PC-9 (cell line): ENCODE measurements at regions not wholly inside any gene's neighbourhood (a gene's known extent, or its start where the extent isn't known, plus 50 kb on each side); places are given as distances from the start of the nearest gene placed in this dataset.

Experiments
- BruUV-seq: library from RNA; stranded (reverse); fragments of 400-500 nt; replicated peaks from 2 replicates; lab custom pipeline; 2021; lab: Mats Ljungman, UMichigan
- CTCF ChIA-PET: fragments of 300-600 bp; sonication (Branson Sonifier 250); formaldehyde crosslinking; loops from one replicate; lab custom pipeline; 2022; ENCODE audit warnings: antibody characterized with exemption; lab: Charles Lee
- POLR2A ChIA-PET: fragments of 300-600 bp; sonication (Branson Sonifier 250); formaldehyde crosslinking; loops from one replicate; lab custom pipeline; 2022; ENCODE audit warnings: antibody characterized with exemption; ENCODE audit not compliant: unreplicated experiment; lab: Charles Lee
- DNase-seq, 2 experiments: peaks; one replicate each; pipeline versions ENCODE4 v3.0.0 to v3.0.0-alpha.2; 2015 to 2022; ENCODE audit warnings: mixed read lengths in 1 of 2
- H2AFZ ChIP-seq: fragments of 200-600 bp; sonication (generic); 2 replicates; pipeline ENCODE4 v1.8.1; 2017; ENCODE audit warnings: antibody characterized with exemption
- H3F3A ChIP-seq: fragments of 200-600 bp; sonication (generic); 2 replicates; pipeline ENCODE4 v1.8.1; 2017; ENCODE audit warnings: antibody characterized with exemption, mild to moderate bottlenecking, low read depth; ENCODE audit not compliant: insufficient read depth
- H3K27ac ChIP-seq: fragments of 200-600 bp; sonication (generic); 2 replicates; pipeline ENCODE4 v1.6.1; 2016; ENCODE audit warnings: mixed run types
- H3K27me3 ChIP-seq: fragments of 200-600 bp; sonication (generic); 2 replicates; pipeline ENCODE4 v1.6.1; 2016; ENCODE audit warnings: low read depth, mixed run types; ENCODE audit not compliant: insufficient read depth
- H3K36me3 ChIP-seq: fragments of 200-600 bp; sonication (generic); 2 replicates; pipeline ENCODE4 v1.6.1; 2016; ENCODE audit warnings: low read depth, mixed run types
- H3K4me1 ChIP-seq: fragments of 200-600 bp; sonication (generic); replicated peaks from 2 replicates; pipeline ENCODE4 v1.6.1; 2016; ENCODE audit warnings: mixed run types; ENCODE audit not compliant: insufficient read depth
- H3K4me2 ChIP-seq: fragments of 200-600 bp; sonication (generic); 2 replicates; pipeline ENCODE4 v1.6.1; 2017; ENCODE audit warnings: mixed run types
- H3K4me3 ChIP-seq: fragments of 200-600 bp; sonication (generic); 2 replicates; pipeline ENCODE4 v1.6.1; 2016; ENCODE audit warnings: mixed run types
- H3K79me2 ChIP-seq: fragments of 200-600 bp; sonication (generic); 2 replicates; pipeline ENCODE4 v1.6.1; 2017; ENCODE audit warnings: low read depth, mixed run types
- H3K9me2 ChIP-seq: fragments of 200-600 bp; sonication (generic); 2 replicates; pipeline ENCODE4 v1.8.1; 2017; ENCODE audit warnings: mild to moderate bottlenecking; ENCODE audit not compliant: insufficient read depth
- H3K9me3 ChIP-seq: fragments of 200-600 bp; sonication (generic); 2 replicates; pipeline ENCODE4 v1.8.1; 2016; ENCODE audit warnings: low read depth; ENCODE audit not compliant: insufficient read depth
- H4K20me1 ChIP-seq: fragments of 200-600 bp; sonication (generic); 2 replicates; pipeline ENCODE4 v1.8.1; 2017; ENCODE audit not compliant: insufficient read depth
- EZH2 ChIP-seq: fragments of 200-600 bp; sonication (generic); IDR thresholded peaks from 2 replicates; pipeline ENCODE4 v1.8.0; 2017; ENCODE audit warnings: antibody characterized with exemption, low read depth
- intact Hi-C: fragments of 100-400 bp; cut with micrococcal nuclease; formaldehyde crosslinking; loops from one replicate; pipeline ENCODE4 v1.10.0; 2022; ENCODE audit not compliant: unreplicated experiment
- TF ChIP-seq, protein P1 (sequence below): fragments of 200-600 bp; sonication (generic); conservative IDR thresholded peaks from 2 replicates; pipeline ENCODE4 v1.6.1; 2017; ENCODE audit warnings: mixed run types, antibody characterized with exemption, mild to moderate bottlenecking, moderate library complexity

DNA sequence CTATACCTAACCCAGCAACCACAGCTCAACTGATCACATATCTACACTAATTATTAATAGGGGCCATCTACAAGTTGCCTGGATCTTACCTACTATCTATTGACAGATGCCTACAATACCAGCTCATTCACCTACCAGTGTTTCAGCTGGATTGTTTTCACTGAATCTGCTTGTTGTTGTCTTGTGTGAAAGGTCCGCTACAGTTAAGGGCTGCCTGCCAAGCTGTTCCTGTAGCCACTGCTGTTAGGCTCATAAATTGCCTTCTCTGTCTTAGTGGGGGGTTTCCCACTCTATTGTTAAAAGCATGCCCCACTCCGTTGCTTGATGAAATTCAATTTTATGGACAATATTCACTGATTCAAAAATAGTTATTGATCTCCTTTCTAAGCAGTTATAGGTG lies 199.7 kb upstream of the TMPRSS15 start:
- POLR2A ChIA-PET: no interaction called here

DNA sequence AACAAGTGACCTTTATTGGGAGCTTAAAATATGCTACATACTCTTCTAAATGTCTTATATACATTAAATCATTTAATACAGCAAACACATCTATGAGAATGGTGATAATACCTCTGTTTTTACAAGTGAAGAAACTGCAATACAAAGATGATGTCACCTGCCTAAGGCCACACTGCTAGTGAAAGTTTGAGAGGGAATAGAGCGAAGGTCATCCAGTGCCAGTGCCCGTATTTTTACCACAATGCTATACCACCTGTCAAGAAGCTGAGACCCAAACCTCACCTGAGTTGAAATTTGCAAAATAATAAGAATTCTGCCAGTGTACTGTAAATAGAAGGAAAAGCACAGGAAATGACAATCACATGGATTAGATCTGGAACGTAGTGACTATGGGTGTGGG lies 200.4 kb upstream of the TMPRSS15 start:
- Histone ChIP-seq H3K4me3 (no peak overlapping the region), H3K4me2 (no peak overlapping the region), H3K9me3 (no peaks in the 10 kb centered on the region), H3K9me2 (no peaks in the 10 kb centered on the region), H3K36me3 (no peaks in the 10 kb centered on the region), H3K27me3 (no peaks in the 10 kb centered on the region), H3K27ac (no peak overlapping the region), H3K79me2 (no peaks in the 10 kb centered on the region), H4K20me1 (no peaks in the 10 kb centered on the region), H3K4me1 (no peaks in the 10 kb centered on the region), H3F3A (no peaks in the 10 kb centered on the region), H2AFZ (no peak overlapping the region)
- CTCF ChIA-PET: no interaction called here
- POLR2A ChIA-PET: no interaction called here
- TF ChIP-seq EZH2: no peak
- TF ChIP-seq, protein P1, sequence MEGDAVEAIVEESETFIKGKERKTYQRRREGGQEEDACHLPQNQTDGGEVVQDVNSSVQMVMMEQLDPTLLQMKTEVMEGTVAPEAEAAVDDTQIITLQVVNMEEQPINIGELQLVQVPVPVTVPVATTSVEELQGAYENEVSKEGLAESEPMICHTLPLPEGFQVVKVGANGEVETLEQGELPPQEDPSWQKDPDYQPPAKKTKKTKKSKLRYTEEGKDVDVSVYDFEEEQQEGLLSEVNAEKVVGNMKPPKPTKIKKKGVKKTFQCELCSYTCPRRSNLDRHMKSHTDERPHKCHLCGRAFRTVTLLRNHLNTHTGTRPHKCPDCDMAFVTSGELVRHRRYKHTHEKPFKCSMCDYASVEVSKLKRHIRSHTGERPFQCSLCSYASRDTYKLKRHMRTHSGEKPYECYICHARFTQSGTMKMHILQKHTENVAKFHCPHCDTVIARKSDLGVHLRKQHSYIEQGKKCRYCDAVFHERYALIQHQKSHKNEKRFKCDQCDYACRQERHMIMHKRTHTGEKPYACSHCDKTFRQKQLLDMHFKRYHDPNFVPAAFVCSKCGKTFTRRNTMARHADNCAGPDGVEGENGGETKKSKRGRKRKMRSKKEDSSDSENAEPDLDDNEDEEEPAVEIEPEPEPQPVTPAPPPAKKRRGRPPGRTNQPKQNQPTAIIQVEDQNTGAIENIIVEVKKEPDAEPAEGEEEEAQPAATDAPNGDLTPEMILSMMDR: no peak
- intact Hi-C loops: no loop called here
- BruUV-seq: no TSS peak
- no peak for DNase-seq

More for the DNA sequence above, 199.7 kb upstream of the TMPRSS15 start:
- no peaks in the 10 kb centered on the region for H3K9me2 ChIP-seq
- no TSS peak for BruUV-seq
- H2AFZ ChIP-seq: no peak overlapping the region
- no peaks in the 10 kb centered on the region for H3K4me1 ChIP-seq
- no peaks in the 10 kb centered on the region for H3K36me3 ChIP-seq
- no peaks in the 10 kb centered on the region for H3K27me3 ChIP-seq
- intact Hi-C loops: no loop called here
- CTCF ChIA-PET: no interaction called here
- no peaks in the 10 kb centered on the region for H3K79me2 ChIP-seq
- no peak overlapping the region for H3K4me3 ChIP-seq
- H3F3A ChIP-seq: no peaks in the 10 kb centered on the region
- no peak overlapping the region for H3K27ac ChIP-seq
- TF ChIP-seq, protein P1: no peak
- TF ChIP-seq EZH2: no peak
- no peak for DNase-seq
- no peaks in the 10 kb centered on the region for H4K20me1 ChIP-seq
- no peak overlapping the region for H3K4me2 ChIP-seq
- no peaks in the 10 kb centered on the region for H3K9me3 ChIP-seq

DNA sequence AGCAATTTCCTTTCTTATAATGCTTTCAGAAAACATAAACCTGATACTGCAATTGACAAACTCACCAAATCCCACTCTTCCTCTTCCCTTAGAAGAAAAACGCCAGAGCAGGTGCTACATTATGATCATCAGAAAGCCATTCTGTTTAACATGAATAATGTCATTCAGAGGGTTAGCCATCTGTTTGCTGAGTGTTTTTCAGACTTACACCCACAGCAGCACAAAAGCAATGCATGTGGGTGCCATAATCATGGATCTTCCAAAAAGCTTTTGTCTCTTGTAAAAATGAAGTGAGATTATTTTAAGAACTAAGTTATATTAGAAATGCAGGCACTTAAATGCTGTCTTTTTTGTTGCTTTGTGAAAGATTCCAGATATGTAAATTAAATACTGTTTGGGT lies 204.6 kb upstream of the TMPRSS15 start:
- Histone ChIP-seq H3F3A (no peaks in the 10 kb centered on the region), H2AFZ (no peak overlapping the region), H3K27ac (no peak overlapping the region), H4K20me1 (no peaks in the 10 kb centered on the region), H3K36me3 (no peaks in the 10 kb centered on the region), H3K4me3 (no peak overlapping the region), H3K9me2 (no peaks in the 10 kb centered on the region), H3K4me1 (no peaks in the 10 kb centered on the region), H3K4me2 (no peak overlapping the region), H3K27me3 (no peaks in the 10 kb centered on the region), H3K79me2 (no peaks in the 10 kb centered on the region), H3K9me3 (no peaks in the 10 kb centered on the region)
- POLR2A ChIA-PET: no interaction called here
- DNase-seq: no peak
- CTCF ChIA-PET: no interaction called here
- TF ChIP-seq, protein P1: no peak
- TF ChIP-seq EZH2: no peak
- intact Hi-C loops: no loop called here
- no TSS peak for BruUV-seq
